HEK293 (cell line): ENCODE measurements at regions not wholly inside any gene's neighbourhood (a gene's known extent, or its start where the extent isn't known, plus 50 kb on each side); places are given as distances from the start of the nearest gene placed in this dataset.

ENCODE experiments used
- ZNF202 ChIP-seq: fragments of 450-650 bp; formaldehyde crosslinking; IDR thresholded peaks from 2 replicates; pipeline ENCODE4 v1.5.1; 2016; ENCODE audit warnings: missing biosample characterization, missing genetic modification characterization, borderline replicate concordance
- TF ChIP-seq, protein P1 (sequence below): fragments of 450-650 bp; formaldehyde crosslinking; IDR thresholded peaks from 2 replicates; pipeline ENCODE4 v1.5.1; 2016; ENCODE audit warnings: missing biosample characterization, missing genetic modification characterization, low read depth

DNA sequence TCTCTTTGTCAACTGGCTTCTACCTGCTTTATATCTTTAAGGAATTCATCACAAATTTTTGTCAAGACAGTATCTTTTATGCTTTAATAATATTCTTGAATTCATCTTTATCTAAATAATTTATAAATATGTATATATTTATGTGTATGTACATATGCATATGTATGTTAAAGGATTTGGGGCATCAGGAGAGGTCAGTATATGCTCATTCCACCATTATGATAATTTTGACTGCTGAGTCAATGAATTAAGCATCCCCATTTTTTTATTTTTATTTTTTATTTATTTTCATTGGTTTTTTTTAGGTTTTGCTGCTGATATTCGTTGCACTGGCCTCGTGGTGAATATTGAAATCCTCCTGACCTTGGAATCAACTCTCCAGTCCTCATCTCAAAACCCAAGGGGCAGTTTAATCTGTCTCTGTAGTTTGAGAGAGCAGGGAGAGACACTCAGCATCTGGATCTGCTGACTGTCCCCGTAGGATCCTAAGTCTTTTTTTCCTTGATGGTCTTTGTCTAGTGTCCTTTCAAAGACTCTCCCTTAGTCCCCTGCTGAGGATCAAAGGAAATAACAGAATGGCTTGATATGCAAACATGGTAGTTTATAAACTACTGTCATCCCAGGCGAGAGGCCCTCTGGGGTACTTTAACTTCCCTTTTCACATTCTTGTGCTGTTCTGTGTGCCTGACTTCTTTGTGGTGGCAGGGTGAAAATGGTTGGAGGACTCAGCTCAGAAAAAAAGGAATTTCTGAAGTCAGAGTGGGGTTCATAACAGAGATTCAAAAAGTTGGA, 218.7 kb downstream of the DIO2 start:
- no peak for TF ChIP-seq ZNF202 (tag by site-specific recombination)
- TF ChIP-seq, protein P1, sequence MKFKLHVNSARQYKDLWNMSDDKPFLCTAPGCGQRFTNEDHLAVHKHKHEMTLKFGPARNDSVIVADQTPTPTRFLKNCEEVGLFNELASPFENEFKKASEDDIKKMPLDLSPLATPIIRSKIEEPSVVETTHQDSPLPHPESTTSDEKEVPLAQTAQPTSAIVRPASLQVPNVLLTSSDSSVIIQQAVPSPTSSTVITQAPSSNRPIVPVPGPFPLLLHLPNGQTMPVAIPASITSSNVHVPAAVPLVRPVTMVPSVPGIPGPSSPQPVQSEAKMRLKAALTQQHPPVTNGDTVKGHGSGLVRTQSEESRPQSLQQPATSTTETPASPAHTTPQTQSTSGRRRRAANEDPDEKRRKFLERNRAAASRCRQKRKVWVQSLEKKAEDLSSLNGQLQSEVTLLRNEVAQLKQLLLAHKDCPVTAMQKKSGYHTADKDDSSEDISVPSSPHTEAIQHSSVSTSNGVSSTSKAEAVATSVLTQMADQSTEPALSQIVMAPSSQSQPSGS (tag by site-specific recombination) = no peak
